H9 (cell line): ENCODE measurements at regions not wholly inside any gene's neighbourhood (a gene's known extent, or its start where the extent isn't known, plus 50 kb on each side); places are given as distances from the start of the nearest gene placed in this dataset.

Source experiments
- DNase-seq: peaks from one replicate; pipeline ENCODE4 v3.0.0-alpha.2; 2017
- H2AFZ ChIP-seq: one replicate; pipeline ENCODE4 v1.6.1; 2013; ENCODE audit warnings: mild to moderate bottlenecking, low read length, control low read depth, moderate library complexity
- H2AK5ac ChIP-seq: 2 replicates; pipeline ENCODE4 v1.6.1; 2013; ENCODE audit warnings: low read length, control low read depth, mixed read lengths; ENCODE audit not compliant: insufficient read length
- H2BK120ac ChIP-seq: one replicate; pipeline ENCODE4 v1.6.1; 2013; ENCODE audit warnings: low read depth, mild to moderate bottlenecking, low read length, control low read depth, inconsistent platforms; ENCODE audit not compliant: poor library complexity, severe bottlenecking
- H2BK12ac ChIP-seq: 2 replicates; pipeline ENCODE4 v1.6.1; 2013; ENCODE audit warnings: low read length, control low read depth, mixed read lengths, low read depth; ENCODE audit not compliant: insufficient read length
- H2BK15ac ChIP-seq: 2 replicates; pipeline ENCODE4 v1.6.1; 2013; ENCODE audit warnings: low read depth, low read length, control low read depth
- H2BK20ac ChIP-seq: one replicate; pipeline ENCODE4 v1.6.1; 2013; ENCODE audit warnings: low read depth, mild to moderate bottlenecking, low read length, control low read depth, inconsistent platforms; ENCODE audit not compliant: poor library complexity, severe bottlenecking
- H2BK5ac ChIP-seq: 2 replicates; pipeline ENCODE4 v1.6.1; 2013; ENCODE audit warnings: low read length, control low read depth, mixed read lengths; ENCODE audit not compliant: insufficient read length
- H3K14ac ChIP-seq: 2 replicates; pipeline ENCODE4 v1.6.1; 2013; ENCODE audit warnings: low read length, control low read depth; ENCODE audit not compliant: insufficient read depth
- H3K18ac ChIP-seq: 2 replicates; pipeline ENCODE4 v1.6.1; 2013; ENCODE audit warnings: low read depth, mild to moderate bottlenecking, mixed read lengths, low read length, control low read depth; ENCODE audit not compliant: insufficient read length
- H3K23ac ChIP-seq: 2 replicates; pipeline ENCODE4 v1.6.1; 2013; ENCODE audit warnings: low read length, control low read depth, mixed read lengths, low read depth; ENCODE audit not compliant: insufficient read length
- H3K23me2 ChIP-seq: 2 replicates; pipeline ENCODE4 v1.6.1; 2013; ENCODE audit warnings: low read depth, mild to moderate bottlenecking, mixed read lengths, low read length, control low read depth; ENCODE audit not compliant: insufficient read length, poor library complexity, severe bottlenecking
- H3K27ac ChIP-seq: 2 replicates; pipeline ENCODE4 v1.5.1; 2013; ENCODE audit warnings: low read length, control low read depth, mixed read lengths, low read depth; ENCODE audit not compliant: insufficient read length
- H3K27me3 ChIP-seq: 2 replicates; pipeline ENCODE4 v1.6.1; 2013; ENCODE audit warnings: low read length, control low read depth, inconsistent platforms; ENCODE audit not compliant: insufficient read depth
- H3K4ac ChIP-seq: 2 replicates; pipeline ENCODE4 v1.6.1; 2013; ENCODE audit warnings: low read depth, mild to moderate bottlenecking, control low read depth, inconsistent platforms, low read length, moderate library complexity
- H3K4me1 ChIP-seq: 2 replicates; pipeline ENCODE4 v1.6.1; 2013; ENCODE audit warnings: low read length, control low read depth, inconsistent platforms; ENCODE audit not compliant: insufficient read depth
- H3K4me2 ChIP-seq: 2 replicates; pipeline ENCODE4 v1.6.1; 2013; ENCODE audit warnings: low read length, control low read depth, mixed read lengths; ENCODE audit not compliant: insufficient read length, insufficient read depth
- H3K56ac ChIP-seq: 2 replicates; pipeline ENCODE4 v1.6.1; 2013; ENCODE audit warnings: low read depth, mild to moderate bottlenecking, mixed read lengths, low read length, control low read depth; ENCODE audit not compliant: insufficient read length
- H3K79me1 ChIP-seq: 2 replicates; pipeline ENCODE4 v1.6.1; 2013; ENCODE audit warnings: low read depth, mild to moderate bottlenecking, moderate library complexity, low read length, control low read depth, inconsistent platforms; ENCODE audit not compliant: insufficient read depth, poor library complexity, severe bottlenecking
- H3K79me2 ChIP-seq: 2 replicates; pipeline ENCODE4 v1.6.1; 2013; ENCODE audit warnings: low read length, control low read depth, inconsistent platforms; ENCODE audit not compliant: insufficient read depth
- H3K9ac ChIP-seq: 2 replicates; pipeline ENCODE4 v1.6.1; 2013; ENCODE audit warnings: low read length, control low read depth, mixed read lengths; ENCODE audit not compliant: insufficient read length; ENCODE audit errors: extremely low read depth
- H3K9me3 ChIP-seq: one replicate; pipeline ENCODE4 v1.6.1; 2013; ENCODE audit warnings: low read depth, low read length, inconsistent platforms; ENCODE audit not compliant: control insufficient read depth
- H3T11ph ChIP-seq: one replicate; pipeline ENCODE4 v1.6.1; 2013; ENCODE audit warnings: mild to moderate bottlenecking, low read length, control low read depth, inconsistent platforms
- H4K20me1 ChIP-seq: one replicate; pipeline ENCODE4 v1.6.1; 2013; ENCODE audit not compliant: control insufficient read depth, insufficient read length, insufficient read depth
- H4K5ac ChIP-seq: 2 replicates; pipeline ENCODE4 v1.6.1; 2013; ENCODE audit warnings: low read depth, mild to moderate bottlenecking, mixed read lengths, low read length, control low read depth; ENCODE audit not compliant: insufficient read length
- H4K8ac ChIP-seq: replicated peaks from 2 replicates; pipeline ENCODE4 v1.6.1; 2013; ENCODE audit warnings: low read length, control low read depth, mixed read lengths, low read depth; ENCODE audit not compliant: insufficient read length
- H4K91ac ChIP-seq: 2 replicates; pipeline ENCODE4 v1.6.1; 2013; ENCODE audit warnings: low read depth, mild to moderate bottlenecking, moderate library complexity, mixed read lengths, low read length, control low read depth; ENCODE audit not compliant: insufficient read length
- H3K27ac Mint-ChIP-seq, 3 experiments: 2 replicates in 2 of 3; 3 replicates in 1 of 3; pipeline ENCODE4 v1.8.0; 2020 to 2021; ENCODE audit warnings: mixed read lengths in 3 of 3, mild to moderate bottlenecking in 1 of 3, moderate library complexity in 1 of 3
- H3K27me3 Mint-ChIP-seq: 2 replicates; pipeline ENCODE4 v1.8.0; 2021; ENCODE audit warnings: low read depth, mild to moderate bottlenecking, moderate library complexity, mixed read lengths
- H3K36me3 Mint-ChIP-seq, 3 experiments: 2 replicates in 2 of 3; 3 replicates in 1 of 3; pipeline ENCODE4 v1.8.0; 2020 to 2021; ENCODE audit warnings: low read depth in 3 of 3, mixed read lengths in 3 of 3; ENCODE audit not compliant: insufficient read depth in 1 of 3
- H3K4me1 Mint-ChIP-seq, 2 experiments: 2 replicates each; pipeline ENCODE4 v1.8.0; 2020; ENCODE audit warnings: mixed read lengths in 2 of 2
- H3K4me3 Mint-ChIP-seq, 2 experiments: 2 replicates in 1 of 2; 3 replicates in 1 of 2; pipeline ENCODE4 v1.8.0; 2020 to 2021; ENCODE audit warnings: mild to moderate bottlenecking in 2 of 2, mixed read lengths in 2 of 2, moderate library complexity in 1 of 2
- H3K9me3 Mint-ChIP-seq, 2 experiments: 2 replicates in 1 of 2; 3 replicates in 1 of 2; pipeline ENCODE4 v1.8.0; 2020; ENCODE audit warnings: mild to moderate bottlenecking in 2 of 2, mixed read lengths in 2 of 2, moderate library complexity in 1 of 2
- WGBS: extraction: QIAGEN DNeasy Blood & Tissue Kit; methylation state at CpG from one replicate; pipeline ENCODE4 v1.1.7; 2013; ENCODE audit warnings: missing lambda C conversion rate, low lambda C conversion rate, mixed read lengths; ENCODE audit not compliant: insufficient read length; ENCODE audit errors: extremely low coverage; 5-methylcytosine and 5-hydroxymethylcytosine counted together
- TF ChIP-seq, protein P1 (sequence below): fragments of 200-600 bp; sonication (generic); conservative IDR thresholded peaks from 3 replicates; pipeline ENCODE4 v1.8.0; 2021; ENCODE audit warnings: antibody characterized with exemption, mild to moderate bottlenecking

DNA sequence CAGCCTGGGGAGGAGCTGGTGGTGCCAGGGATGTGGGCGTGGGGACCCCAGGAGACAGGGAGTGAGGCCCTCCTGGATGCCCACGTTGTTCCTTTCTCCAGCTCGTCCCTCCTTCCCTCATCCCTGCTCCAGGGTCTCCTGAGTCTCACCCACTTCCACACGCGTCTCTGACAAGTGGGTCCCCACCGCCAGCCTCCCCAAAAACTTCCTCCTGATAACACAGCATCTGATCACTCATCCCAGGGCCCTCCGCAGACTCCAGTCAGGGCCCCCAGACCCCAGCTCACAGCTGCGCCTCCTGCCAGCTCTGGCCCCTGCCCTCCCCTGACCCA is 60.6 kb upstream of the INPP5A start:
- H3T11ph ChIP-seq = no peak overlapping the region
- H3K56ac ChIP-seq = no peak overlapping the region
- no peaks in the 10 kb centered on the region for H3K79me1 ChIP-seq
- H2BK15ac ChIP-seq = no peak overlapping the region
- H3K79me2 ChIP-seq = no peaks in the 10 kb centered on the region
- H3K23ac ChIP-seq = no peak overlapping the region
- H4K5ac ChIP-seq = no peak overlapping the region
- H3K27me3 ChIP-seq = no peaks in the 10 kb centered on the region
- TF ChIP-seq, protein P1, sequence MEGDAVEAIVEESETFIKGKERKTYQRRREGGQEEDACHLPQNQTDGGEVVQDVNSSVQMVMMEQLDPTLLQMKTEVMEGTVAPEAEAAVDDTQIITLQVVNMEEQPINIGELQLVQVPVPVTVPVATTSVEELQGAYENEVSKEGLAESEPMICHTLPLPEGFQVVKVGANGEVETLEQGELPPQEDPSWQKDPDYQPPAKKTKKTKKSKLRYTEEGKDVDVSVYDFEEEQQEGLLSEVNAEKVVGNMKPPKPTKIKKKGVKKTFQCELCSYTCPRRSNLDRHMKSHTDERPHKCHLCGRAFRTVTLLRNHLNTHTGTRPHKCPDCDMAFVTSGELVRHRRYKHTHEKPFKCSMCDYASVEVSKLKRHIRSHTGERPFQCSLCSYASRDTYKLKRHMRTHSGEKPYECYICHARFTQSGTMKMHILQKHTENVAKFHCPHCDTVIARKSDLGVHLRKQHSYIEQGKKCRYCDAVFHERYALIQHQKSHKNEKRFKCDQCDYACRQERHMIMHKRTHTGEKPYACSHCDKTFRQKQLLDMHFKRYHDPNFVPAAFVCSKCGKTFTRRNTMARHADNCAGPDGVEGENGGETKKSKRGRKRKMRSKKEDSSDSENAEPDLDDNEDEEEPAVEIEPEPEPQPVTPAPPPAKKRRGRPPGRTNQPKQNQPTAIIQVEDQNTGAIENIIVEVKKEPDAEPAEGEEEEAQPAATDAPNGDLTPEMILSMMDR = no peak
- no peak overlapping the region for H2BK12ac ChIP-seq
- no peak overlapping the region for H2BK20ac ChIP-seq
- H3K9ac ChIP-seq = no peak overlapping the region
- H2BK5ac ChIP-seq = no peak overlapping the region
- H3K23me2 ChIP-seq = no peaks in the 10 kb centered on the region
- H2AFZ ChIP-seq = no peak overlapping the region
- H3K27ac ChIP-seq = no peak overlapping the region
- Mint-ChIP-seq H3K4me3 (no peak overlapping the region), H3K27ac (no peak overlapping the region), H3K9me3 (peaks cover 3 to 5% of the 10 kb centered on the region in 2 experiments; a peak in 3 of 5 replicates), H3K36me3 (peaks cover 0 to 4% (median 0%) of the 10 kb centered on the region in 3 experiments; a peak in 2 of 7 replicates), H3K4me1 (peaks cover 13 to 16% of the 10 kb centered on the region in 2 experiments), H3K27me3 (peaks cover 19% of the 10 kb centered on the region)
- H3K14ac ChIP-seq = no peak overlapping the region
- H3K18ac ChIP-seq = no peak overlapping the region
- H4K20me1 ChIP-seq = no peaks in the 10 kb centered on the region
- H2AK5ac ChIP-seq = no peak overlapping the region
- no peaks in the 10 kb centered on the region for H3K9me3 ChIP-seq
- no CpG with 5 or more reads among the region's 8 CpGs for WGBS
- H4K91ac ChIP-seq = no peak overlapping the region
- H4K8ac ChIP-seq = no peak overlapping the region
- DNase-seq = no peak
- no peak overlapping the region for H3K4ac ChIP-seq
- no peak overlapping the region for H3K4me2 ChIP-seq
- H3K4me1 ChIP-seq = no peaks in the 10 kb centered on the region; the same call in 1 of the 2 replicates
- H2BK120ac ChIP-seq = no peak overlapping the region
